ENCODE measurements at regions not wholly inside any gene's neighbourhood (a gene's known extent, or its start where the extent isn't known, plus 50 kb on each side); places are given as distances from the start of the nearest gene placed in this dataset.

DNA sequence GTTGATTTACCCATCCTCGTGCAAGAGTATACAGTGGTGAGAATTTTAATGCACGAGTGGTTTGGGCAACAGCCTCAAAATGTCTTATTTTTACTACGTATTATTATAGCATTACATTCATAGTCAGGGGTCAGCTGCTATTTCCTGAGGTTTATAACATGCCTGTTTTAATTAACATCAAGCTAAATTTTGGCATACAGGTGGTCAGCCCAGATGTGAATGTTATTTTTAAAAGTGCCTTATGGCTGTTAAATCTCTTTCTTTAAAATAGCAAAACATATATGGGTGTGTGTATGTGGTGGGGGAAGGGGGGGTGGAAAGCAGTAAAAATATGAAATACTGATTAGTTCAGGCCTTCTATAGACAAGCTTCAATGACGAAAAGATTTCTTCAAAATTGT is 424.5 kb upstream of the CLINT1 start:
- Mint-ChIP-seq H3K4me3 (no peak overlapping the region), H3K9me3 (peaks cover 3% of the 10 kb centered on the region), H3K27me3 (peaks cover 2% of the 10 kb centered on the region), H3K27ac (no peak overlapping the region), H3K36me3 (no peaks in the 10 kb centered on the region), H3K4me1 (no peaks in the 10 kb centered on the region)
- DNase-seq (ENCODE audit: low spot score in 2 of 2) (no peak), ATAC-seq (ENCODE audit: low read depth) (no peak)

GRCh38 chr5:158278216-158278925 is 419.4 kb upstream of the CLINT1 start:
- ATAC-seq (ENCODE audit: low read depth) (no peak), DNase-seq (ENCODE audit: low spot score in 2 of 2) (no peak)
- Mint-ChIP-seq H3K27ac (no peak overlapping the region), H3K36me3 (no peaks in the 10 kb centered on the region), H3K9me3 (peaks cover 1% of the 10 kb centered on the region), H3K4me1 (no peaks in the 10 kb centered on the region), H3K27me3 (peaks cover 6% of the 10 kb centered on the region), H3K4me3 (no peak overlapping the region)

DNA sequence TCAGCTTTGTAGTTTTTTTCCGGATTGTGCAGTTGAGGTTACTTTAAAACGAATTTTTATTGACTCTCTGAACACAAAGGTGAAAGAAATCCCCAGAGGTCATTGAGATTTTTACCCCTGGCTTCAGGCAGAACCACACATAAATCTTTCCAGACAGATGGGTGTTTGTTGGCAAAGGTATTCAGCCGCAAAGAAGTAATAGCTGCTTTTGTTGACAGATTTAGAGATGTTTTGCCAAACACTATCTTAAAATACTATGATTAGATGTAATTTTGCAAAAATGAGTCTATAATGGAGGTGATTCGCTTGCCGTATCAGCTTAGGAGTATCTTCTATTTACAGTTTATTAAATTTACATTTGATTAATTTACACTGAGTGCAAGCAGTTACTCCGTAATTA is 418.3 kb upstream of the CLINT1 start:
- H3K27ac Mint-ChIP-seq, result no peak overlapping the region
- ATAC-seq (ENCODE audit: low read depth), result no peak
- peaks cover 4% of the 10 kb centered on the region for H3K27me3 Mint-ChIP-seq
- H3K4me1 Mint-ChIP-seq, result no peaks in the 10 kb centered on the region
- no peak overlapping the region for H3K4me3 Mint-ChIP-seq
- H3K9me3 Mint-ChIP-seq, result peaks cover 1% of the 10 kb centered on the region
- DNase-seq (ENCODE audit: low spot score in 2 of 2), result no peak
- H3K36me3 Mint-ChIP-seq, result no peaks in the 10 kb centered on the region

DNA sequence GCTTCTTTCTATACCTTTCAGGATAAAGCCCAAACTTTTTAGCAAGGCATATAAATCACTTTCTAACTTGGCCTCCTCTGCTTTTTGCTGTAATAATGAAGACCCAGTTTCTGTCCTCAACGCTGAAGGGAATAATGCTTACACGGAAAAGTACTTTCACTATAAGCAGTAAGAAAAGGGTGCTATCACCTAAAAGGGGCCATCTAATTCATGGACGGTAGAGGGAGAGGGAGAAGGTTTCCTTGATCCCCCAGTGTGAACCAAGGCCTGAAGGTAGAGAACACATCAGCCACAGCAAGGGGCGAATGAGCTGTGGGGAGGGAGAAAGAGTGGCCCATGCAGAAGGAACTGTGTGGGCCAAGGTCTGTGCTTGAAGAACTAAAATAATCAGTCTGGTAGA is 417.7 kb upstream of the CLINT1 start:
- Mint-ChIP-seq H3K27me3 (peaks cover 4% of the 10 kb centered on the region), H3K36me3 (no peaks in the 10 kb centered on the region), H3K4me3 (no peak overlapping the region), H3K9me3 (peaks cover 1% of the 10 kb centered on the region), H3K4me1 (no peaks in the 10 kb centered on the region), H3K27ac (no peak overlapping the region)
- no peak for ATAC-seq (ENCODE audit: low read depth)
- no peak for DNase-seq (ENCODE audit: low spot score in 2 of 2)

DNA sequence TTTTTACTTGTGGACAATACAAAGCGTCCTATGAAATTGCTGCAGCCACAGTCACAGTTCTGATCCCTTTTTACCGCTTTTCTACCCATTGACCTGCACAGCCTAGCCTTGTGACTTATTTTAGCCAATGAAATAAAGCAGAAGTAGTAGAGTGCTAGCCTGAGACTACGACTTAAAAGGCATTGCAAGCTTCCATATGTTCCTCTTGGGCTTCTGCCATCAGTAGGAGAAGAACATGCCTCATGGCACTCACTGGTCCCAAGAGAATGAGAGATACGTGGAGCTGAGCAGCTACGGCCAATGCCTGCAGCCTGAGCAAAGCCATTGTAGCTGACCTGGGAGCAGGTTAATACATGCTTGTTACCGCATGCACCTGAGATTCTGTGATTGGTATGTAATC is 416.6 kb upstream of the CLINT1 start:
- H3K36me3 Mint-ChIP-seq, result no peaks in the 10 kb centered on the region
- no peaks in the 10 kb centered on the region for H3K4me1 Mint-ChIP-seq
- H3K27me3 Mint-ChIP-seq, result peaks cover 4% of the 10 kb centered on the region
- no peak overlapping the region for H3K27ac Mint-ChIP-seq
- DNase-seq (ENCODE audit: low spot score in 2 of 2), result no peak
- H3K4me3 Mint-ChIP-seq, result no peak overlapping the region
- ATAC-seq (ENCODE audit: low read depth), result no peak
- H3K9me3 Mint-ChIP-seq, result no peaks in the 10 kb centered on the region

GRCh38 chr5:158273035-158273434 is 414.1 kb upstream of the CLINT1 start:
- no peak overlapping the region for H3K4me3 Mint-ChIP-seq
- H3K4me1 Mint-ChIP-seq, result no peaks in the 10 kb centered on the region
- peaks cover 4% of the 10 kb centered on the region for H3K27me3 Mint-ChIP-seq
- DNase-seq (ENCODE audit: low spot score in 2 of 2) (no peak), ATAC-seq (ENCODE audit: low read depth) (no peak)
- no peaks in the 10 kb centered on the region for H3K9me3 Mint-ChIP-seq
- H3K36me3 Mint-ChIP-seq, result no peaks in the 10 kb centered on the region
- no peak overlapping the region for H3K27ac Mint-ChIP-seq

GRCh38 chr5:158272409-158272808 is 413.5 kb upstream of the CLINT1 start:
- peaks cover 4% of the 10 kb centered on the region for H3K27me3 Mint-ChIP-seq
- no peaks in the 10 kb centered on the region for H3K9me3 Mint-ChIP-seq
- H3K36me3 Mint-ChIP-seq, result no peaks in the 10 kb centered on the region
- ATAC-seq (ENCODE audit: low read depth) (no peak), DNase-seq (ENCODE audit: low spot score in 2 of 2) (no peak)
- no peaks in the 10 kb centered on the region for H3K4me1 Mint-ChIP-seq
- H3K4me3 Mint-ChIP-seq, result no peak overlapping the region
- no peak overlapping the region for H3K27ac Mint-ChIP-seq

DNA sequence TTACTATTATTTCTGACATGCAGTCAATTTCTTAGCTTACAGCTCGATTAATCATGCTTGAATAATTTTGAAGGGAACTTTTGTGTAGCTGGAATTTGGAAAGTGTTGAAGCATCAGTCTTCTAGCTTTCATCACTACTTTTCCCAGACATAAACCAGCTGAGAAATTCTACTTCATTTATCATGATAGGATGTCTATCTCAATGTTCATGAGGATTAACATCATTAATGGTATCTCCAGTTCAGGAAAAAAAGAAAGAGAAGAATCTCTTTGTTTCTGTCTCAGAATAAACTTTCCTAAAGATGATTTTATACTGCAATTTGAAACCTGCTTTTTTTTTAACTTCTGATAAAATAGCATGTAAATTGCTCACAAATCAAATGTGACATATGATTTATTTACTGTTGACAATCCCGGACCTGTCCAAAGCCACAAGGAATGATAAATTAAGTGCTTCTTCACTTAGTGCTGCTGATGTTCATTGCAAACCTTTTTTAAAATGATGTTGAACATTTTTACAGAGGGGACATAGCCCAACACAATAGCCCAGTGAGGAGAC is 412.1 kb upstream of the CLINT1 start:
- H3K4me3 Mint-ChIP-seq, result no peak overlapping the region
- DNase-seq (ENCODE audit: low spot score in 2 of 2) (no peak), ATAC-seq (ENCODE audit: low read depth) (no peak)
- H3K27me3 Mint-ChIP-seq, result peaks cover 1% of the 10 kb centered on the region
- no peak overlapping the region for H3K27ac Mint-ChIP-seq
- no peaks in the 10 kb centered on the region for H3K9me3 Mint-ChIP-seq
- no peaks in the 10 kb centered on the region for H3K4me1 Mint-ChIP-seq
- H3K36me3 Mint-ChIP-seq, result no peaks in the 10 kb centered on the region

- H3K27ac Mint-ChIP-seq, result no peak overlapping the region
- no peaks in the 10 kb centered on the region for H3K27me3 Mint-ChIP-seq
- H3K36me3 Mint-ChIP-seq, result no peaks in the 10 kb centered on the region
- no peak for ATAC-seq (ENCODE audit: low read depth)
- H3K9me3 Mint-ChIP-seq, result no peaks in the 10 kb centered on the region
- H3K4me3 Mint-ChIP-seq, result no peak overlapping the region
- H3K4me1 Mint-ChIP-seq, result peaks cover 7% of the 10 kb centered on the region
- no peak for DNase-seq (ENCODE audit: low spot score in 2 of 2)
These were observed 409.3 kb upstream of the CLINT1 start for GRCh38 chr5:158268286-158268685.

DNA sequence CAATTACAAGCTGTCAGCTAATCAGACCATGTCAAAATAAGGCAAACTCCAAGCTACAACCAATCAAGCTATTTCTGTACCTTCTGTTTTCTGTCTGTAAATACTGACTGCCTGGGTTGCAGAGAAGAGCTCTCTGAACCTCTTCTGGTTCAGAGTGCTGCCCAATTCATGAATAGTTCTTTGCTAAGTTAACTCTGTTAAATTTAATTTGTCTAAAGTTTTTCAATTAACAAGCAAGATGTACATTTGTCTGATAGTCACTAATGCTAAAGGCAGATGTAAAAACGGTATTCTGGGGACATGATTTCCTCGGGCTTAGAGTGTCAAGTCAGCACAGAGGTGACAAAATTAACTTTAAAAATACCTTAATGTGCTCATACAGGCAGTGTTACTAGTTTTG is 408.3 kb upstream of the CLINT1 start:
- Mint-ChIP-seq H3K27ac (no peak overlapping the region), H3K4me3 (no peak overlapping the region), H3K36me3 (no peaks in the 10 kb centered on the region), H3K27me3 (no peaks in the 10 kb centered on the region), H3K9me3 (no peaks in the 10 kb centered on the region), H3K4me1 (peaks cover 7% of the 10 kb centered on the region)
- ATAC-seq (ENCODE audit: low read depth) (no peak), DNase-seq (ENCODE audit: low spot score in 2 of 2) (no peak)

DNA sequence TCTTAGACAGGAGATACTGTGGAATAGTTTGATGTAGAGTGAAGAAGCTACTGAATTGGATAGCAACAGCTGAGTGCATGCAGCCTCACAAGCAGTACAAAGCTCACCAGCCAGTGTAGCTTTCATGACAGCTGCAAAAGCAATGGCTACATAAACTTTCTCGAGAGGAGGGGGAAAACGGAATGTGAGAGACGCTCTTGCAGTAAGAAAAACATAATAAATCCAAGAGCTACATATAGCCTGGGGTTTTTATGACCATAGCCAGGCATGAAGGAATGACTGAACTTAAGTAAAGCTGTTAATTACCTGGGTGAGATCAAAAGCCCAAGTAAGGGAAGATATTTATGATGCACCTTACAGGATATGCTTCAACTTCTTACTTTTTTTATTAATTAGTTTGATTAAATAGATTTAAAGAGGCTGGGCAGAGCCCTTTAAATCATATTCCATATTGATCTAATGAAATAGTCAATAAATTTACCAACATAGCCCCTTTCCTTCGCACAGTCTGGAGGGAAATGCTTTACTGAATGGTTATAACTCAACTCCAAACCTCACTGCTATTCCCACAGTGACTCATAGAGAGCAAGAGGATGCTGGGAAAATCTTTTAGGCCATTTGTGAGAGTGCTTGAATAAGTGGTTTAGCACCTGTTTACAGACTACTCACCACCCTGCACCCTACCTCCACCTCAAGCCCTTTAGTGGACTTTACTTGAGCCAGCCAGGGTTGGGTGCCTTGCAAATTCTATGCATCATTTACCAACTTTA is 407.2 kb upstream of the CLINT1 start:
- no peaks in the 10 kb centered on the region for H3K36me3 Mint-ChIP-seq
- no peak overlapping the region for H3K27ac Mint-ChIP-seq
- DNase-seq (ENCODE audit: low spot score in 2 of 2), result no peak
- ATAC-seq (ENCODE audit: low read depth), result no peak
- H3K9me3 Mint-ChIP-seq, result no peaks in the 10 kb centered on the region
- H3K4me1 Mint-ChIP-seq, result peaks cover 7% of the 10 kb centered on the region
- no peaks in the 10 kb centered on the region for H3K27me3 Mint-ChIP-seq
- no peak overlapping the region for H3K4me3 Mint-ChIP-seq

- Mint-ChIP-seq H3K4me3 (no peak overlapping the region), H3K27ac (no peak overlapping the region), H3K36me3 (no peaks in the 10 kb centered on the region), H3K9me3 (no peaks in the 10 kb centered on the region), H3K27me3 (no peaks in the 10 kb centered on the region), H3K4me1 (peaks cover 7% of the 10 kb centered on the region)
- ATAC-seq (ENCODE audit: low read depth) (no peak), DNase-seq (ENCODE audit: low spot score in 2 of 2) (no peak)
These were observed 406.4 kb upstream of the CLINT1 start for GRCh38 chr5:158265346-158265745.

DNA sequence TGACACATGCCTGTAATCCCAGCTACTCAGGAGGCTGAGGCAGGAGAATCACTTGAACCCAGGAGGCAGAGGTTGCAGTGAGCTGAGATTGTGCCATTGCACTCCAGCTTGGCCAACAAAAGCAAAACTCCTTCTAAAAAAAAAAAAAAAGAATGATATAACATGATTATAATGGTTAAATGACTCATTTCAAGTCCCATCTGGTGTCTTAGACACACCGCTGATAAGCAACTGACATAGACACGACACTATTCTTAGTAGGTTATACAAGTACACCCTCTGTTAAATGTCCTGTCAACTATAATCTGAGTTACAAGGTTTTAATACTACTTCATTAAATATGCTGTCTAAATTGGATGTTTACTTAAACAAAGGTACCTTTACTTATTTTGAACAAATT is 405.3 kb upstream of the CLINT1 start:
- Mint-ChIP-seq H3K27me3 (no peaks in the 10 kb centered on the region), H3K4me3 (no peak overlapping the region), H3K9me3 (no peaks in the 10 kb centered on the region), H3K4me1 (peaks cover 7% of the 10 kb centered on the region), H3K27ac (no peak overlapping the region), H3K36me3 (no peaks in the 10 kb centered on the region)
- no peak for ATAC-seq (ENCODE audit: low read depth)
- DNase-seq (ENCODE audit: low spot score in 2 of 2), result no peak

- Mint-ChIP-seq H3K4me1 (peaks cover 7% of the 10 kb centered on the region), H3K36me3 (no peaks in the 10 kb centered on the region), H3K27me3 (no peaks in the 10 kb centered on the region), H3K9me3 (no peaks in the 10 kb centered on the region), H3K4me3 (no peak overlapping the region), H3K27ac (no peak overlapping the region)
- ATAC-seq (ENCODE audit: low read depth) (no peak), DNase-seq (ENCODE audit: low spot score in 2 of 2) (no peak)
These were observed 402.9 kb upstream of the CLINT1 start for GRCh38 chr5:158261674-158262367.
